ENCODE measurements at regions not wholly inside any gene's neighbourhood (a gene's known extent, or its start where the extent isn't known, plus 50 kb on each side); places are given as distances from the start of the nearest gene placed in this dataset.

- no peak overlapping the region for H3K27ac ChIP-seq
- intact Hi-C loops (cut with DNase I; ENCODE audit: low total_unique reads) = no loop called here
- DNase-seq (ENCODE audit: low spot score in 2 of 2) = no peak
These were observed 268.8 kb downstream of the BCOR start for GRCh38 chrX:39828971-39829370.

DNA sequence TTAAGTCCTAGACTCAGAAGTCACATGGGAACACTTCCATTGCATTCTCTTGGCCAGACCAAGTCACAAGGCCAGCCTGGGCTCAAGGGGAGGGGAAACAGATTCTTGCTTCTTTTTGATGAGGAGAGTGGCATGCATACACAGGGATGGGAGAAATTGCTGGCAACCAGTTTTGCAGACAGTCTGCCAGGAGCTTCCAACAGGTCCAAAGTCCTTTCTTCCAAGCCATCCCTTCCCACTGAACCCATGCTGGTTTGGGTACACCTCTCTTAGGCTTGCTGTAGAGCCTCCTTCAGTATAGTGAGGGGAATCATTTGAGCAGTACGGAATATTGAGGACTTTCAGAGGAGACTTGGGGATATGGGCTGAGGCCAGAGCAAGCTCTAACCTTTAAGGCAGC lies 267.8 kb downstream of the BCOR start:
- H3K4me1 ChIP-seq = no peaks in the 10 kb centered on the region
- DNase-seq (ENCODE audit: low spot score in 2 of 2) = no peak
- H3K36me3 ChIP-seq = no peaks in the 10 kb centered on the region
- H3K27me3 ChIP-seq = peaks cover 0 to 41% of the 10 kb centered on the region in 2 donors
- TF ChIP-seq, protein P1, sequence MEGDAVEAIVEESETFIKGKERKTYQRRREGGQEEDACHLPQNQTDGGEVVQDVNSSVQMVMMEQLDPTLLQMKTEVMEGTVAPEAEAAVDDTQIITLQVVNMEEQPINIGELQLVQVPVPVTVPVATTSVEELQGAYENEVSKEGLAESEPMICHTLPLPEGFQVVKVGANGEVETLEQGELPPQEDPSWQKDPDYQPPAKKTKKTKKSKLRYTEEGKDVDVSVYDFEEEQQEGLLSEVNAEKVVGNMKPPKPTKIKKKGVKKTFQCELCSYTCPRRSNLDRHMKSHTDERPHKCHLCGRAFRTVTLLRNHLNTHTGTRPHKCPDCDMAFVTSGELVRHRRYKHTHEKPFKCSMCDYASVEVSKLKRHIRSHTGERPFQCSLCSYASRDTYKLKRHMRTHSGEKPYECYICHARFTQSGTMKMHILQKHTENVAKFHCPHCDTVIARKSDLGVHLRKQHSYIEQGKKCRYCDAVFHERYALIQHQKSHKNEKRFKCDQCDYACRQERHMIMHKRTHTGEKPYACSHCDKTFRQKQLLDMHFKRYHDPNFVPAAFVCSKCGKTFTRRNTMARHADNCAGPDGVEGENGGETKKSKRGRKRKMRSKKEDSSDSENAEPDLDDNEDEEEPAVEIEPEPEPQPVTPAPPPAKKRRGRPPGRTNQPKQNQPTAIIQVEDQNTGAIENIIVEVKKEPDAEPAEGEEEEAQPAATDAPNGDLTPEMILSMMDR (IDR thresholded peaks at IDR 0.05) = no peak
- no peak for TF ChIP-seq POLR2AphosphoS5 (IDR thresholded peaks at IDR 0.05)
- TF ChIP-seq POLR2A (IDR thresholded peaks at IDR 0.05) = no peak
- H3K4me3 ChIP-seq = no peak overlapping the region
- peaks cover 0 to 8% of the 10 kb centered on the region in 2 donors for H3K9me3 ChIP-seq
- no peak overlapping the region for H3K27ac ChIP-seq
- intact Hi-C loops (cut with DNase I; ENCODE audit: low total_unique reads) = no loop called here

More at GRCh38 chrX:39828971-39829370, 268.8 kb downstream of the BCOR start:
- TF ChIP-seq, protein P1 (IDR thresholded peaks at IDR 0.05) = no peak
- TF ChIP-seq POLR2AphosphoS5 (IDR thresholded peaks at IDR 0.05) = no peak
- no peak for TF ChIP-seq POLR2A (IDR thresholded peaks at IDR 0.05)
- H3K9me3 ChIP-seq = peaks cover 0 to 8% of the 10 kb centered on the region in 2 donors
- no peak overlapping the region for H3K4me3 ChIP-seq
- H3K4me1 ChIP-seq = no peaks in the 10 kb centered on the region
- peaks cover 0 to 43% of the 10 kb centered on the region in 2 donors for H3K27me3 ChIP-seq
- no peaks in the 10 kb centered on the region for H3K36me3 ChIP-seq

GRCh38 chrX:39830414-39830813 lies 267.3 kb downstream of the BCOR start:
- Histone ChIP-seq H3K4me3 (no peak overlapping the region), H3K9me3 (peaks cover 0 to 8% of the 10 kb centered on the region in 2 donors), H3K36me3 (no peaks in the 10 kb centered on the region), H3K4me1 (no peaks in the 10 kb centered on the region), H3K27ac (no peak overlapping the region), H3K27me3 (peaks cover 0 to 39% of the 10 kb centered on the region in 2 donors)
- intact Hi-C loops (cut with DNase I; ENCODE audit: low total_unique reads) = no loop called here
- DNase-seq (ENCODE audit: low spot score in 2 of 2) = no peak
- TF ChIP-seq POLR2A (IDR thresholded peaks at IDR 0.05) (no peak), POLR2AphosphoS5 (IDR thresholded peaks at IDR 0.05) (no peak)
- TF ChIP-seq, protein P1 (IDR thresholded peaks at IDR 0.05) = no peak

GRCh38 chrX:39832211-39832610 lies 265.5 kb downstream of the BCOR start:
- intact Hi-C loops (cut with DNase I; ENCODE audit: low total_unique reads) = no loop called here
- H3K27ac ChIP-seq = no peak overlapping the region
- TF ChIP-seq POLR2AphosphoS5 (IDR thresholded peaks at IDR 0.05) (no peak), POLR2A (IDR thresholded peaks at IDR 0.05) (no peak)
- TF ChIP-seq, protein P1 (IDR thresholded peaks at IDR 0.05) = no peak
- no peak overlapping the region for H3K4me3 ChIP-seq
- H3K27me3 ChIP-seq = peaks cover 0 to 29% of the 10 kb centered on the region in 2 donors
- no peaks in the 10 kb centered on the region for H3K36me3 ChIP-seq
- no peak for DNase-seq (ENCODE audit: low spot score in 2 of 2)
- peaks cover 0 to 8% of the 10 kb centered on the region in 2 donors for H3K9me3 ChIP-seq
- H3K4me1 ChIP-seq = no peaks in the 10 kb centered on the region

DNA sequence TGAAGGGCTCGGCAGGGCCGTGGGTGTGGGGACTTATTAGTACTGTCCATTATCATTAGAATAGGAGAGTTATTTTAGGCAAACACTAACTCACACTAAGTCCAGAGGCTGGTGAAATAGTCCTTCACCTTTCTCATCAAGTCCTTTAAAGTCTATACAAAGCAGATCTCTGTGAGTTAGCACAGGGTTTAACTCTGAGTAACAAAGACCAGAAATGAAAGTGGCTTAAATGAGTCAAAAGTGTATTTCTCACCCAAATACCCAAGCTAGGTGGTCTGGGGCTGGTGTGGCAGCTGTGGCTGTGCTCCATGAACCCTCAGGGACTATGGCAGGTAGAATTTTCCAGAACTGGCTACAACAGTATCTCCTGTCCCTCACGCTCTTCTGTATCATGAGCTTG lies 263.2 kb downstream of the BCOR start:
- Histone ChIP-seq H3K4me3 (no peak overlapping the region), H3K27me3 (peaks cover 0 to 49% of the 10 kb centered on the region in 2 donors), H3K9me3 (peaks cover 0 to 5% of the 10 kb centered on the region in 2 donors), H3K27ac (no peak overlapping the region), H3K36me3 (no peaks in the 10 kb centered on the region), H3K4me1 (no peaks in the 10 kb centered on the region)
- no peak for DNase-seq (ENCODE audit: low spot score in 2 of 2)
- TF ChIP-seq, protein P1 (IDR thresholded peaks at IDR 0.05) = no peak
- TF ChIP-seq POLR2A (IDR thresholded peaks at IDR 0.05) (no peak), POLR2AphosphoS5 (IDR thresholded peaks at IDR 0.05) (no peak)
- intact Hi-C loops (cut with DNase I; ENCODE audit: low total_unique reads) = no loop called here
